ENCODE measurements at regions not wholly inside any gene's neighbourhood (a gene's known extent, or its start where the extent isn't known, plus 50 kb on each side); places are given as distances from the start of the nearest gene placed in this dataset.
"Not testable (repeated sequence)": the region's sequence is repeated elsewhere in the genome, so short reads cannot be mapped to it uniquely, and the experiment has no call there.

- H3K79me2 ChIP-seq (ENCODE audit: control insufficient read depth, low read length); H3K27ac ChIP-seq (ENCODE audit: low read depth, low read length); H3K4me3 ChIP-seq (ENCODE audit: low read length); H3K36me3 ChIP-seq (ENCODE audit: control insufficient read depth, low read length); H3K27me3 ChIP-seq (ENCODE audit: control insufficient read depth, low read length); H3K9me2 ChIP-seq (replicated peaks; ENCODE audit: control insufficient read depth, low read length); H3K4me2 ChIP-seq (ENCODE audit: low read length); H3K9me3 ChIP-seq (ENCODE audit: control insufficient read depth, insufficient read depth, low read length); H3K4me1 ChIP-seq (ENCODE audit: control insufficient read depth, low read length); H4K20me1 ChIP-seq (ENCODE audit: control insufficient read depth, insufficient read depth, low read depth, low read length); H3F3A ChIP-seq (ENCODE audit: control insufficient read depth, insufficient read depth): not testable (repeated sequence)
Measured at GRCh38 chr12:90533828-90534227, 421.1 kb downstream of the CCER1 start.

GRCh38 chr12:90520002-90520734 is 434.8 kb downstream of the CCER1 start:
- no peaks in the 10 kb centered on the region for H3K27me3 ChIP-seq (ENCODE audit: control insufficient read depth, low read length)
- H3K4me3 ChIP-seq (ENCODE audit: low read length) = no peak overlapping the region
- H3K9me3 ChIP-seq (ENCODE audit: control insufficient read depth, insufficient read depth, low read length) = no peaks in the 10 kb centered on the region
- TF ChIP-seq EZH2phosphoT487 (IDR thresholded peaks at IDR 0.05; ENCODE audit: borderline replicate concordance, low read length) = no peak
- no peak for TF ChIP-seq CTCF (IDR thresholded peaks at IDR 0.05; ENCODE audit: low read depth, low read length, poor library complexity, severe bottlenecking)
- H3K4me2 ChIP-seq (ENCODE audit: low read length) = no peak overlapping the region
- H3K27ac ChIP-seq (ENCODE audit: low read depth, low read length) = no peak overlapping the region
- no peaks in the 10 kb centered on the region for H3F3A ChIP-seq (ENCODE audit: control insufficient read depth, insufficient read depth)
- no peaks in the 10 kb centered on the region for H3K79me2 ChIP-seq (ENCODE audit: control insufficient read depth, low read length)
- no peaks in the 10 kb centered on the region for H3K4me1 ChIP-seq (ENCODE audit: control insufficient read depth, low read length)
- no peaks in the 10 kb centered on the region for H3K36me3 ChIP-seq (ENCODE audit: control insufficient read depth, low read length)
- H4K20me1 ChIP-seq (ENCODE audit: control insufficient read depth, insufficient read depth, low read depth, low read length) = no peaks in the 10 kb centered on the region
- no peaks in the 10 kb centered on the region for H3K9me2 ChIP-seq (replicated peaks; ENCODE audit: control insufficient read depth, low read length)

GRCh38 chr12:90519285-90519684 is 435.7 kb downstream of the CCER1 start:
- Histone ChIP-seq H4K20me1 (ENCODE audit: control insufficient read depth, insufficient read depth, low read depth, low read length) (no peaks in the 10 kb centered on the region), H3K4me3 (ENCODE audit: low read length) (no peak overlapping the region), H3F3A (ENCODE audit: control insufficient read depth, insufficient read depth) (no peaks in the 10 kb centered on the region), H3K4me1 (ENCODE audit: control insufficient read depth, low read length) (no peaks in the 10 kb centered on the region), H3K27ac (ENCODE audit: low read depth, low read length) (no peak overlapping the region), H3K36me3 (ENCODE audit: control insufficient read depth, low read length) (no peaks in the 10 kb centered on the region), H3K27me3 (ENCODE audit: control insufficient read depth, low read length) (no peaks in the 10 kb centered on the region), H3K79me2 (ENCODE audit: control insufficient read depth, low read length) (no peaks in the 10 kb centered on the region), H3K4me2 (ENCODE audit: low read length) (no peak overlapping the region), H3K9me2 (replicated peaks; ENCODE audit: control insufficient read depth, low read length) (no peaks in the 10 kb centered on the region), H3K9me3 (ENCODE audit: control insufficient read depth, insufficient read depth, low read length) (no peaks in the 10 kb centered on the region)
- TF ChIP-seq EZH2phosphoT487 (IDR thresholded peaks at IDR 0.05; ENCODE audit: borderline replicate concordance, low read length) (no peak), CTCF (IDR thresholded peaks at IDR 0.05; ENCODE audit: low read depth, low read length, poor library complexity, severe bottlenecking) (no peak)

GRCh38 chr12:90515199-90516175 is 439.5 kb downstream of the CCER1 start:
- Histone ChIP-seq H4K20me1 (ENCODE audit: control insufficient read depth, insufficient read depth, low read depth, low read length) (no peaks in the 10 kb centered on the region), H3K79me2 (ENCODE audit: control insufficient read depth, low read length) (no peaks in the 10 kb centered on the region), H3K4me1 (ENCODE audit: control insufficient read depth, low read length) (no peaks in the 10 kb centered on the region), H3K27ac (ENCODE audit: low read depth, low read length) (no peak overlapping the region), H3K27me3 (ENCODE audit: control insufficient read depth, low read length) (no peaks in the 10 kb centered on the region), H3K9me3 (ENCODE audit: control insufficient read depth, insufficient read depth, low read length) (no peaks in the 10 kb centered on the region), H3F3A (ENCODE audit: control insufficient read depth, insufficient read depth) (no peaks in the 10 kb centered on the region), H3K4me2 (ENCODE audit: low read length) (no peak overlapping the region), H3K36me3 (ENCODE audit: control insufficient read depth, low read length) (no peaks in the 10 kb centered on the region), H3K4me3 (ENCODE audit: low read length) (no peak overlapping the region), H3K9me2 (replicated peaks; ENCODE audit: control insufficient read depth, low read length) (no peaks in the 10 kb centered on the region)
- TF ChIP-seq EZH2phosphoT487 (IDR thresholded peaks at IDR 0.05; ENCODE audit: borderline replicate concordance, low read length) = no peak
- TF ChIP-seq CTCF (IDR thresholded peaks at IDR 0.05; ENCODE audit: low read depth, low read length, poor library complexity, severe bottlenecking) = no peak
